H9 (cell line): ENCODE measurements at regions not wholly inside any gene's neighbourhood (a gene's known extent, or its start where the extent isn't known, plus 50 kb on each side); places are given as distances from the start of the nearest gene placed in this dataset.

ENCODE experiments used
- DNase-seq: peaks from one replicate; pipeline ENCODE4 v3.0.0-alpha.2; 2017
- H2AFZ ChIP-seq: one replicate; pipeline ENCODE4 v1.6.1; 2013; ENCODE audit warnings: mild to moderate bottlenecking, low read length, control low read depth, moderate library complexity
- H2AK5ac ChIP-seq: 2 replicates; pipeline ENCODE4 v1.6.1; 2013; ENCODE audit warnings: low read length, control low read depth, mixed read lengths; ENCODE audit not compliant: insufficient read length
- H2BK120ac ChIP-seq: one replicate; pipeline ENCODE4 v1.6.1; 2013; ENCODE audit warnings: low read depth, mild to moderate bottlenecking, low read length, control low read depth, inconsistent platforms; ENCODE audit not compliant: poor library complexity, severe bottlenecking
- H2BK12ac ChIP-seq: 2 replicates; pipeline ENCODE4 v1.6.1; 2013; ENCODE audit warnings: low read length, control low read depth, mixed read lengths, low read depth; ENCODE audit not compliant: insufficient read length
- H2BK15ac ChIP-seq: 2 replicates; pipeline ENCODE4 v1.6.1; 2013; ENCODE audit warnings: low read depth, low read length, control low read depth
- H2BK20ac ChIP-seq: one replicate; pipeline ENCODE4 v1.6.1; 2013; ENCODE audit warnings: low read depth, mild to moderate bottlenecking, low read length, control low read depth, inconsistent platforms; ENCODE audit not compliant: poor library complexity, severe bottlenecking
- H2BK5ac ChIP-seq: 2 replicates; pipeline ENCODE4 v1.6.1; 2013; ENCODE audit warnings: low read length, control low read depth, mixed read lengths; ENCODE audit not compliant: insufficient read length
- H3K14ac ChIP-seq: 2 replicates; pipeline ENCODE4 v1.6.1; 2013; ENCODE audit warnings: low read length, control low read depth; ENCODE audit not compliant: insufficient read depth
- H3K18ac ChIP-seq: 2 replicates; pipeline ENCODE4 v1.6.1; 2013; ENCODE audit warnings: low read depth, mild to moderate bottlenecking, mixed read lengths, low read length, control low read depth; ENCODE audit not compliant: insufficient read length
- H3K23ac ChIP-seq: 2 replicates; pipeline ENCODE4 v1.6.1; 2013; ENCODE audit warnings: low read length, control low read depth, mixed read lengths, low read depth; ENCODE audit not compliant: insufficient read length
- H3K23me2 ChIP-seq: 2 replicates; pipeline ENCODE4 v1.6.1; 2013; ENCODE audit warnings: low read depth, mild to moderate bottlenecking, mixed read lengths, low read length, control low read depth; ENCODE audit not compliant: insufficient read length, poor library complexity, severe bottlenecking
- H3K27ac ChIP-seq: 2 replicates; pipeline ENCODE4 v1.5.1; 2013; ENCODE audit warnings: low read length, control low read depth, mixed read lengths, low read depth; ENCODE audit not compliant: insufficient read length
- H3K27me3 ChIP-seq: 2 replicates; pipeline ENCODE4 v1.6.1; 2013; ENCODE audit warnings: low read length, control low read depth, inconsistent platforms; ENCODE audit not compliant: insufficient read depth
- H3K4ac ChIP-seq: 2 replicates; pipeline ENCODE4 v1.6.1; 2013; ENCODE audit warnings: low read depth, mild to moderate bottlenecking, control low read depth, inconsistent platforms, low read length, moderate library complexity
- H3K4me1 ChIP-seq: 2 replicates; pipeline ENCODE4 v1.6.1; 2013; ENCODE audit warnings: low read length, control low read depth, inconsistent platforms; ENCODE audit not compliant: insufficient read depth
- H3K4me2 ChIP-seq: 2 replicates; pipeline ENCODE4 v1.6.1; 2013; ENCODE audit warnings: low read length, control low read depth, mixed read lengths; ENCODE audit not compliant: insufficient read length, insufficient read depth
- H3K56ac ChIP-seq: 2 replicates; pipeline ENCODE4 v1.6.1; 2013; ENCODE audit warnings: low read depth, mild to moderate bottlenecking, mixed read lengths, low read length, control low read depth; ENCODE audit not compliant: insufficient read length
- H3K79me1 ChIP-seq: 2 replicates; pipeline ENCODE4 v1.6.1; 2013; ENCODE audit warnings: low read depth, mild to moderate bottlenecking, moderate library complexity, low read length, control low read depth, inconsistent platforms; ENCODE audit not compliant: insufficient read depth, poor library complexity, severe bottlenecking
- H3K79me2 ChIP-seq: 2 replicates; pipeline ENCODE4 v1.6.1; 2013; ENCODE audit warnings: low read length, control low read depth, inconsistent platforms; ENCODE audit not compliant: insufficient read depth
- H3K9ac ChIP-seq: 2 replicates; pipeline ENCODE4 v1.6.1; 2013; ENCODE audit warnings: low read length, control low read depth, mixed read lengths; ENCODE audit not compliant: insufficient read length; ENCODE audit errors: extremely low read depth
- H3K9me3 ChIP-seq: one replicate; pipeline ENCODE4 v1.6.1; 2013; ENCODE audit warnings: low read depth, low read length, inconsistent platforms; ENCODE audit not compliant: control insufficient read depth
- H3T11ph ChIP-seq: one replicate; pipeline ENCODE4 v1.6.1; 2013; ENCODE audit warnings: mild to moderate bottlenecking, low read length, control low read depth, inconsistent platforms
- H4K20me1 ChIP-seq: one replicate; pipeline ENCODE4 v1.6.1; 2013; ENCODE audit not compliant: control insufficient read depth, insufficient read length, insufficient read depth
- H4K5ac ChIP-seq: 2 replicates; pipeline ENCODE4 v1.6.1; 2013; ENCODE audit warnings: low read depth, mild to moderate bottlenecking, mixed read lengths, low read length, control low read depth; ENCODE audit not compliant: insufficient read length
- H4K8ac ChIP-seq: replicated peaks from 2 replicates; pipeline ENCODE4 v1.6.1; 2013; ENCODE audit warnings: low read length, control low read depth, mixed read lengths, low read depth; ENCODE audit not compliant: insufficient read length
- H4K91ac ChIP-seq: 2 replicates; pipeline ENCODE4 v1.6.1; 2013; ENCODE audit warnings: low read depth, mild to moderate bottlenecking, moderate library complexity, mixed read lengths, low read length, control low read depth; ENCODE audit not compliant: insufficient read length
- H3K27ac Mint-ChIP-seq, 3 experiments: 2 replicates in 2 of 3; 3 replicates in 1 of 3; pipeline ENCODE4 v1.8.0; 2020 to 2021; ENCODE audit warnings: mixed read lengths in 3 of 3, mild to moderate bottlenecking in 1 of 3, moderate library complexity in 1 of 3
- H3K27me3 Mint-ChIP-seq: 2 replicates; pipeline ENCODE4 v1.8.0; 2021; ENCODE audit warnings: low read depth, mild to moderate bottlenecking, moderate library complexity, mixed read lengths
- H3K36me3 Mint-ChIP-seq, 3 experiments: 2 replicates in 2 of 3; 3 replicates in 1 of 3; pipeline ENCODE4 v1.8.0; 2020 to 2021; ENCODE audit warnings: low read depth in 3 of 3, mixed read lengths in 3 of 3; ENCODE audit not compliant: insufficient read depth in 1 of 3
- H3K4me1 Mint-ChIP-seq, 2 experiments: 2 replicates each; pipeline ENCODE4 v1.8.0; 2020; ENCODE audit warnings: mixed read lengths in 2 of 2
- H3K4me3 Mint-ChIP-seq, 2 experiments: 2 replicates in 1 of 2; 3 replicates in 1 of 2; pipeline ENCODE4 v1.8.0; 2020 to 2021; ENCODE audit warnings: mild to moderate bottlenecking in 2 of 2, mixed read lengths in 2 of 2, moderate library complexity in 1 of 2
- H3K9me3 Mint-ChIP-seq, 2 experiments: 2 replicates in 1 of 2; 3 replicates in 1 of 2; pipeline ENCODE4 v1.8.0; 2020; ENCODE audit warnings: mild to moderate bottlenecking in 2 of 2, mixed read lengths in 2 of 2, moderate library complexity in 1 of 2
- WGBS: extraction: QIAGEN DNeasy Blood & Tissue Kit; methylation state at CpG from one replicate; pipeline ENCODE4 v1.1.7; 2013; ENCODE audit warnings: missing lambda C conversion rate, low lambda C conversion rate, mixed read lengths; ENCODE audit not compliant: insufficient read length; ENCODE audit errors: extremely low coverage; 5-methylcytosine and 5-hydroxymethylcytosine counted together
- TF ChIP-seq, protein P1 (sequence below): fragments of 200-600 bp; sonication (generic); conservative IDR thresholded peaks from 3 replicates; pipeline ENCODE4 v1.8.0; 2021; ENCODE audit warnings: antibody characterized with exemption, mild to moderate bottlenecking

DNA sequence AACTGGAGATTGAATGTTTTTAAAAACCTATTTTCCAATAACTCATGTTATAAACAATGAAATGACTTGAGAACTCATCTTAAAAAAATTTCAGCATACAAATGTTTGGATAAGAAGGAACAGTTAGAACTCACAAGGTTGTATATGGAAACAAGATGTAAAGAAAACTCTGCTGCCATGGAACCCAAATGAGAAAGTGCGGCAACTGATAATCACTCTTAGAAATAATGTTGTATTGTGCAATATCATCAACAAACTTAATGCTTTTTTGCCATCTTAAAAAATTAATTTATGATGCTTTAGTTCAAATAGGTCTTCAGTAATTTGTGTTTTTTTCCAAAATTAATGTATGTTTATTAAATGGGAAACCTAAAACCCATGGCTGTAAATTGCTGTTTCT, 461.1 kb upstream of the NCAM2 start:
- no peaks in the 10 kb centered on the region for H3K79me1 ChIP-seq
- H3K4me1 ChIP-seq = no peaks in the 10 kb centered on the region
- Mint-ChIP-seq H3K4me1 (peaks cover 0 to under 1% of the 10 kb centered on the region in 2 experiments; a peak in 1 of 4 replicates), H3K9me3 (no peaks in the 10 kb centered on the region; a peak in 3 of 5 replicates), H3K27me3 (no peaks in the 10 kb centered on the region), H3K27ac (no peak overlapping the region), H3K4me3 (no peak overlapping the region), H3K36me3 (0 out of 7 replicates have a peak, but pooled peaks cover 0 to 3% (median 0%) of the 10 kb centered on the region in 3 experiments)
- TF ChIP-seq, protein P1, sequence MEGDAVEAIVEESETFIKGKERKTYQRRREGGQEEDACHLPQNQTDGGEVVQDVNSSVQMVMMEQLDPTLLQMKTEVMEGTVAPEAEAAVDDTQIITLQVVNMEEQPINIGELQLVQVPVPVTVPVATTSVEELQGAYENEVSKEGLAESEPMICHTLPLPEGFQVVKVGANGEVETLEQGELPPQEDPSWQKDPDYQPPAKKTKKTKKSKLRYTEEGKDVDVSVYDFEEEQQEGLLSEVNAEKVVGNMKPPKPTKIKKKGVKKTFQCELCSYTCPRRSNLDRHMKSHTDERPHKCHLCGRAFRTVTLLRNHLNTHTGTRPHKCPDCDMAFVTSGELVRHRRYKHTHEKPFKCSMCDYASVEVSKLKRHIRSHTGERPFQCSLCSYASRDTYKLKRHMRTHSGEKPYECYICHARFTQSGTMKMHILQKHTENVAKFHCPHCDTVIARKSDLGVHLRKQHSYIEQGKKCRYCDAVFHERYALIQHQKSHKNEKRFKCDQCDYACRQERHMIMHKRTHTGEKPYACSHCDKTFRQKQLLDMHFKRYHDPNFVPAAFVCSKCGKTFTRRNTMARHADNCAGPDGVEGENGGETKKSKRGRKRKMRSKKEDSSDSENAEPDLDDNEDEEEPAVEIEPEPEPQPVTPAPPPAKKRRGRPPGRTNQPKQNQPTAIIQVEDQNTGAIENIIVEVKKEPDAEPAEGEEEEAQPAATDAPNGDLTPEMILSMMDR = no peak
- no peak overlapping the region for H2BK12ac ChIP-seq
- no peak for DNase-seq
- H3K56ac ChIP-seq = no peak overlapping the region
- H3K23ac ChIP-seq = no peak overlapping the region
- no peak overlapping the region for H3K9ac ChIP-seq
- no CpG with 5 or more reads among the region's 1 CpG for WGBS
- H4K8ac ChIP-seq = no peak overlapping the region
- no peak overlapping the region for H3K4me2 ChIP-seq
- no peak overlapping the region for H3K18ac ChIP-seq
- H2AK5ac ChIP-seq = no peak overlapping the region
- H2BK20ac ChIP-seq = no peak overlapping the region
- no peak overlapping the region for H2BK120ac ChIP-seq
- no peak overlapping the region for H3T11ph ChIP-seq
- no peak overlapping the region for H3K4ac ChIP-seq
- H3K27ac ChIP-seq = no peak overlapping the region
- H2BK15ac ChIP-seq = no peak overlapping the region
- no peaks in the 10 kb centered on the region for H3K9me3 ChIP-seq
- H4K5ac ChIP-seq = no peak overlapping the region
- no peak overlapping the region for H4K91ac ChIP-seq
- H3K14ac ChIP-seq = no peak overlapping the region
- no peaks in the 10 kb centered on the region for H3K23me2 ChIP-seq
- no peak overlapping the region for H2BK5ac ChIP-seq
- H3K27me3 ChIP-seq = no peaks in the 10 kb centered on the region
- H4K20me1 ChIP-seq = no peaks in the 10 kb centered on the region
- no peak overlapping the region for H2AFZ ChIP-seq
- no peaks in the 10 kb centered on the region for H3K79me2 ChIP-seq
